Mucosa of stomach (tissue), 1 donor: ENCODE measurements at regions not wholly inside any gene's neighbourhood (a gene's known extent, or its start where the extent isn't known, plus 50 kb on each side); places are given as distances from the start of the nearest gene placed in this dataset.

Experiments
- H3K27me3 ChIP-seq: one replicate; pipeline ENCODE4 v1.7.0; 2013; ENCODE audit warnings: mild to moderate bottlenecking, low read length; ENCODE audit not compliant: control insufficient read depth, insufficient read depth
- H3K36me3 ChIP-seq: one replicate; pipeline ENCODE4 v1.7.0; 2013; ENCODE audit warnings: low read length; ENCODE audit not compliant: control insufficient read depth, insufficient read depth
- H3K4me1 ChIP-seq: one replicate; pipeline ENCODE4 v1.7.0; 2013; ENCODE audit warnings: mild to moderate bottlenecking, low read length; ENCODE audit not compliant: control insufficient read depth, insufficient read depth
- H3K4me3 ChIP-seq: one replicate; pipeline ENCODE4 v1.7.0; 2013; ENCODE audit warnings: low read length
- H3K9ac ChIP-seq: one replicate; pipeline ENCODE4 v1.7.0; 2013; ENCODE audit warnings: mild to moderate bottlenecking, low read length, moderate library complexity
- H3K9me3 ChIP-seq: one replicate; pipeline ENCODE4 v1.7.0; 2013; ENCODE audit warnings: mild to moderate bottlenecking, low read length, moderate library complexity; ENCODE audit not compliant: control insufficient read depth
- donor health status: Pancreatic carcinoma.

DNA sequence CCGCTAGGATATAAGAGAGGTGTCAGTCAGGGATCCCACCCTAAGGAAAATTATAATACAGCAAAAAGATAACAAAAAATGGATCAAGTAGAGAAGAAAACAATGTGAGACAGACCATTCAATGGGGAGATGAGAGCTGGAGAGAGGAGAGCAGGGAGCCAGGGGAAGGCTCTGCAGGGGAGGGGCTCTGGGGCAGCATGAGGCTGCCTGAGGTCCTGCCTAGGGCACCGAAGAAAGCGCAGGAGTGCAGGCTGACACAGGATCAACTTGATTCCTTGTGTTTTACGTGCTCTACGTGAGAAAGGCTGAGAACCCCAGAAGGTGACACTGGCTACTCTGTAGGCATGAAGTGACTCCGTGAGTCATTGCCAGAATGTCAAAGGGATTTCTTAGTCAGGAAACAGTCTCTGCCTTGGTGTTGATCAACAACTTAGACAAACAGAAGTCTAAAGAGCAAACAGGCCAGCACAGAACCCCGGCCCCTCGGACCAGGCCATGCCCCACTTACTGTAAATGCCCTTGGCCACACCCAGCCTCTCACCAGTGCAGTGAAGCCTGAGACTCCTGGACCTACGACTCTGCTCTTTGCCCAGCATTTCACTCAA, 290.1 kb upstream of the PRDM1 start:
- H3K36me3 ChIP-seq = no peaks in the 10 kb centered on the region
- no peak overlapping the region for H3K4me3 ChIP-seq
- no peak overlapping the region for H3K9ac ChIP-seq
- H3K4me1 ChIP-seq = peaks cover 45% of the 10 kb centered on the region
- H3K9me3 ChIP-seq = no peaks in the 10 kb centered on the region
- H3K27me3 ChIP-seq = no peaks in the 10 kb centered on the region

DNA sequence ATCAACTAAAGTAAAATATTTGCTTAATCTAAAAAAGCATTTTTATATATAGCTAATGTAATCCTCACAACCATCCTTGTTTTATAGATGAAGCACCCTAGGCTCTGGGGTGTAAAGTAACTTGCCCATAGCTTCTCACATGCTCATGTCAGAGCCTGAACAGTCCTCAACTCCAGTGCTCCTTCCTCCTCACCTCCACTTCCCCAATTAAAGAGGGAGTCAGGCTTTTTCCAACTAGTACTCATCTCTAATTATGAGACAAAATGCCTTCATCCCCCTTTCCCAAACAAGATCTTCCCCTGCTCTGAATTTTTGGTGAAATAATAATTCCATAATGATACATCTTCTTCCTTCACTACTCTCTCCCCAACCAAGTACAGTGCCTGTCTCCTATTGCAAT, 290.8 kb upstream of the PRDM1 start:
- Histone ChIP-seq H3K36me3 (no peaks in the 10 kb centered on the region), H3K27me3 (no peaks in the 10 kb centered on the region), H3K4me3 (no peak overlapping the region), H3K9ac (no peak overlapping the region), H3K9me3 (no peaks in the 10 kb centered on the region), H3K4me1 (peaks cover 45% of the 10 kb centered on the region)

DNA sequence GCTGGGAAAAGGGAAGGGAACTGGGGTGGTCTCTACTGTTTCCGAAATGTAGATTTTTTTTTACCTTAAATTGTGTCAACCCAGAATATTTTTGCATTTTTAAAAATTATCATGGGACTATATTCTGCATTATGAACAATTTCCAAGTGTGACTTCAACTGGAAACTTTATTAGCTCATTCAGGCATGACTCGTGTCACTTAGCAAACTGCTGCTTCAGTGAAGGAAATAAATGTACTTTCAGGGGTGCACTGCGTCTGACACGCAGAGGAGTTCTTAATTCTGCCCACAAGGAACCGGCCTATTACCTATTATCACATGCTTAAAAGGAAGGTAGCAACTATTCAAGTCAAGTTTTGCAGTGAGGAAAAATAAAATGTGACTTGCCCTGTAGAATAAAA, 291.3 kb upstream of the PRDM1 start:
- Histone ChIP-seq H3K4me1 (peaks cover 45% of the 10 kb centered on the region), H3K9me3 (no peaks in the 10 kb centered on the region), H3K9ac (no peak overlapping the region), H3K36me3 (no peaks in the 10 kb centered on the region), H3K4me3 (no peak overlapping the region), H3K27me3 (no peaks in the 10 kb centered on the region)

DNA sequence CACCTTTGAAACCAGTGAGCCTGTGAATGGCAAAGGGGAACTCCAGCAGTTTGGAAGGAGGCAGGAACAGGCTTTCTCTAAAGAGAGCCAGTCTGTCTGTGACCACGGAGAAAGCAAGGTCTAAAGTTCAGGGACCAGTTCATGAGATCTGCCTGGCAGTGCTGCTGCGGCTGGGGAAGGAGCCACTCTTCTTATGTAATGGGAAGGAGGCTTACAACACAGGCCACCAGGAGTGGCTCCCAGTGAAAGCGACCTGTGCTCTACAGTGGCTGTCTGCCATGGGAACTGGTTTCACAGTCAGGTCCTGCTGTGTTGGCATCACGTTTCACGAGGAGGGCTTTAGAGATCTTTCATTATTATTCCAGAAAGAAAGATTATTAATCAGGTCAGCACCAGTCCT, 291.9 kb upstream of the PRDM1 start:
- Histone ChIP-seq H3K36me3 (no peaks in the 10 kb centered on the region), H3K27me3 (no peaks in the 10 kb centered on the region), H3K9me3 (no peaks in the 10 kb centered on the region), H3K4me3 (no peak overlapping the region), H3K4me1 (peaks cover 45% of the 10 kb centered on the region), H3K9ac (no peak overlapping the region)

DNA sequence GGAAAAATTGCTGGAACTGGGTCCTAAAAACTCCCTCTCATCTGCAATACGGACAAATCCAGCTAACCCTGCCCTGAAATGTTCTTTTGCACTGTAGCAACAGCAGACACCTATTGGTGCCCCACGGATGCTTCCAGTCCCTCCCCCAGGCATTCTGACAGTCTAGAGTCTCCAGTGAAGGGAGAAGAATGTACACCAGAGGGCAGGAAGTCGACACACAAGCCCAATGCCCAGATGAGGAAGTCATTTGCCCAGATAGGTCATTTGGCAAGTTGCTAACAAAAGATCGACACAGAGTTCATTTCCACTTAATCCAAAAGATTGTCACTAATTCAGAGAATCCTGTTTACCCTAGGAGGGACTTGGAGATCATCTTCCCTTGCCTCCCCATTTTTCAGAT, 293.0 kb upstream of the PRDM1 start:
- Histone ChIP-seq H3K36me3 (no peaks in the 10 kb centered on the region), H3K4me1 (peaks cover 45% of the 10 kb centered on the region), H3K4me3 (no peak overlapping the region), H3K9me3 (no peaks in the 10 kb centered on the region), H3K27me3 (no peaks in the 10 kb centered on the region), H3K9ac (no peak overlapping the region)

DNA sequence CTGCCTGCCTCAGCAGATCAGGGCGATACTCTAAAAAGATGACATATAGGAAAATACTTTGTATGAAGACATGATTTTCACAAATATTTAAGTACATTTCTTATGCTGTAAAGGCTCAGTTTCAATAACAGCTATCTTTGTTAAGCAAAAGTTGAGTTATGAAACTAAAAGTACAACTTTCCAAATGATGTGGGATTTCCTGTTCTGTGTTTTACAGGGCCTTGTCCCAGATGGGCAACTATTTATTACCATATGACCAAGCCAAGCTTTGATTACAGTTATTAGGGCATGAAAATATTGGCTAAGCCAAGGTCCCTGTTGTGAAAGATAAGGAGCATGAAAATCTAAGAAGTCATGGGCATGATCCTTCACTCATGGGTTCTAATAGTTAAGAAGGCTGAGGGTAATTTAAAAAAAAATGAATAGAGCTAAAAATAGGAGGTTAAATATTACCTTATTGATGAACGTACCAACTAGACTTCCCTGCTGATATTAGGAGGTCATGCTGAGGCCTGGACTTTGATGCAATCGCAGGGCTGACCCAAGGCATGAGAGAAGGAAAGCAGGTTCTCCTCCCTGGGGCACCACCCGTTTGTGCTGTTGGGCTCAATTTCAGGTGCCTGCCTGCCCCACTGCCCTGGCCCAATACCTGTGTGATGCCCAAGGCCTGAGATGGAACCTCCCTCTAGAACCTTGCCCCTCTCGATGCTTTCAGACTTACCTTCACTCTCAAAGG, 294.4 kb upstream of the PRDM1 start:
- H3K27me3 ChIP-seq = no peaks in the 10 kb centered on the region
- H3K36me3 ChIP-seq = no peaks in the 10 kb centered on the region
- H3K4me3 ChIP-seq = no peak overlapping the region
- peaks cover 35% of the 10 kb centered on the region for H3K4me1 ChIP-seq
- no peak overlapping the region for H3K9ac ChIP-seq
- H3K9me3 ChIP-seq = no peaks in the 10 kb centered on the region

DNA sequence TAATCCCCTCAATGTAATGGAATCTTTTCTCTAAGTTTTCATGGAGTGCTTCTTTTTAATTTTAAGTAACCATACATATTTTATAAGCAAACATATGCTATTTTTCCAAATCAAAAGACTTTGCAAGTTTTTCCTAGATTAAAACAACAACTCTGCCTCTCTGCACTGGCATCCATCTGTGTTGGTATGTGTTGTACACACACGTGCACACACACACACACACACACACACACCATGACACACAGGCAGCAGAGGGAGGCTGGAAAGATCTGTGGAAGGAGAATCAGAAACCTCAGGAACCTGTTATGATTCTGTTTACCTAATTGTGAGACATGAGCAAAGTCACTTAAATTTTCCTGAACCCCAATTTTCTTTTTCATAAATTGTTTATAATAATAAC, 295.0 kb upstream of the PRDM1 start:
- Histone ChIP-seq H3K4me3 (no peak overlapping the region), H3K4me1 (peaks cover 32% of the 10 kb centered on the region), H3K27me3 (no peaks in the 10 kb centered on the region)

DNA sequence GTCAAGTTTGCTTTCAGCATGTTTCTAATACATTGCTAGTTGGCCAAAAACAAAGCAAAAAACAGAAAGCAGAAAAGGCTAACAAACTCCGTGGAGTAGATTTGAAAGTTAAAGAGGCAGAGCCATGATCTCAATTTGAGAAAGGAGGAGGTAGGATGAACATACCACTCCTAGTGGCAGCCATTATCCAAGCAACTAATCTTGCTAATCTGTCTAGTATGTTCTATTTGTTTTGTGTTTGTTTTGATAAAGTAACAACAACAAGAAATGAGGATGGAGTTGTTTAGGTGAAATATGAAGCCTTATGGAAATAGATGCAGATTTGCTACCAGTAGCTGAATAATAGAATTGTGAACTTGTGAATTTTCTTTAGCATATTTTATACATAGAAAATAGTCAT, 295.5 kb upstream of the PRDM1 start:
- Histone ChIP-seq H3K4me1 (peaks cover 26% of the 10 kb centered on the region), H3K27me3 (no peaks in the 10 kb centered on the region), H3K36me3 (no peaks in the 10 kb centered on the region), H3K9ac (no peak overlapping the region), H3K4me3 (no peak overlapping the region), H3K9me3 (no peaks in the 10 kb centered on the region)

More for the DNA sequence above, 295.0 kb upstream of the PRDM1 start:
- no peaks in the 10 kb centered on the region for H3K36me3 ChIP-seq
- H3K9ac ChIP-seq = no peak overlapping the region
- no peaks in the 10 kb centered on the region for H3K9me3 ChIP-seq

DNA sequence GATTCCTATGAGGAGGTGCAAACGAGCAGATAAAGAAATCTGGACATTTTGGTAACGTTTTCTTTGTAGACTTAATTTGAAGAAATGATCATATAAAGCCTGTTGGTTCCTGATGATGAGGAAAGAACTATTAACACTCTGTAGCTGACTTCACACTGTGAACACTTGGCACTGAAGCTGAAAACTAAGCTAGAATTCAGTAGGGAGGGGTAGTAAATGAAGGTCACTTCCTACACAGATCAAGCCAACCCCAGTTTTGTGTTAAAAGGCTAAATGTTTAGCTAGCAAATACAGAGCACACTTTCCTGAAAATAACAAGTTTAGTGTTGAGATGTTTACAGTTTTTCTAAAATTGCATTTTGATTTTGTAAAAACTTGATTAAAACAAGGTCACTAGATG, 296.2 kb upstream of the PRDM1 start:
- Histone ChIP-seq H3K4me1 (peaks cover 22% of the 10 kb centered on the region), H3K9me3 (no peaks in the 10 kb centered on the region), H3K4me3 (no peak overlapping the region), H3K36me3 (no peaks in the 10 kb centered on the region), H3K9ac (no peak overlapping the region), H3K27me3 (no peaks in the 10 kb centered on the region)

DNA sequence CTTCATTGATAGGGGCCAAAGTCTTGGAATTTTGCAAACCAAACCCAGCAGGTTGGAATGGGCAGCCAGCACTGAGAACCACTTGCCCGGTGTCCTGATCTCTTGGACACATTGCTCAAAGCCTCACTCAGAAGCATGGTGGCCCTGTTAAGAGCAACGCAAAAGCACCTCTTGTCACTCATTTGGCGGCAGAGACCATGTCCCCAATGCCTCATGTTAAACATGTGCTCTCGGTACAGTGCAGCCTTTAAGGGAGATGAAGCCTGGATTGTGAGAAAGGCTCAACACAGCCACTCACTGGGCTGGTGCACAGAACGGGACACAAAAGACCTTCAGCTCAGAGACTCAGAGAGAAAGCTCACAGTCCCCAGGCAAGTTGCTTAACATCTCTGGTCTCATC, 298.4 kb upstream of the PRDM1 start:
- Histone ChIP-seq H3K9ac (no peak overlapping the region), H3K27me3 (no peaks in the 10 kb centered on the region), H3K4me3 (no peak overlapping the region), H3K36me3 (no peaks in the 10 kb centered on the region), H3K4me1 (no peaks in the 10 kb centered on the region), H3K9me3 (no peaks in the 10 kb centered on the region)

DNA sequence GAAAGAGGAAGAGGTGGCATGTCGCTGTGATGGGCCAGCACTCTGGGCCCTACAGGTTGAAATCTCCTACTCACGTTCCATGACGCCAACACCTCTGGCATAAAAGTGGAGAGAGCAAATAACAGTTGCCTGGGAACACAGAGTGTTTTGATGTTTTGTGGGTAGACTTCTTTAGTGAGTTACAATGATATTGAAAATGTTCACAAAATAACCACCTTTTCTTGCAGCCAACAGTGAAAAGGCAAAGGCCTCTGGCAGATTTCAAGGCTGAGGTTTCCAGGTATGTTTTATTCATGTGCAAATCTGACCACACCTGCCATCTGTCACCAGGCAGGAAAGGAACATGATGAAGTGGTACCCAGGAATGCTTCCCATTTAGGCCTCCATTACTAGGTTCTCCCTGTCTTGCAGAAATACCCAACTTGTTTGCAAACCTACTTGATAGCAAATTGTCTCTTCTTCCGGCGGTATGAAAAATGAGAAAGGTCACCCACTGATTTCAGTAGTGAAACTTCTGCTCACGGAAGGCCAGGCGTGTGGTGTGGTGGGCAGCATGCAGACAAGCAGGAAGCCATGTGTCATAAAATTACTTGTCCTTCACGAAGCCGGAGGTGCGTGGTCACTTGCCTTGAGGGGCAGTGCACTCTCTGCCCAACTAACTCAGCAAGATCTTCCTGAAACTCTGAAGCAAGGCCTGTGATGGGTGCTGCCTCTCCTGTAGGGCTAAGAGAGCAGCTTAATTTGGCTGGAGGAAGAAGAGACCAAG, 299.1 kb upstream of the PRDM1 start:
- H3K4me1 ChIP-seq = peaks cover under 1% of the 10 kb centered on the region
- no peaks in the 10 kb centered on the region for H3K27me3 ChIP-seq
- no peaks in the 10 kb centered on the region for H3K36me3 ChIP-seq
- no peaks in the 10 kb centered on the region for H3K9me3 ChIP-seq
- H3K9ac ChIP-seq = no peak overlapping the region
- no peak overlapping the region for H3K4me3 ChIP-seq

DNA sequence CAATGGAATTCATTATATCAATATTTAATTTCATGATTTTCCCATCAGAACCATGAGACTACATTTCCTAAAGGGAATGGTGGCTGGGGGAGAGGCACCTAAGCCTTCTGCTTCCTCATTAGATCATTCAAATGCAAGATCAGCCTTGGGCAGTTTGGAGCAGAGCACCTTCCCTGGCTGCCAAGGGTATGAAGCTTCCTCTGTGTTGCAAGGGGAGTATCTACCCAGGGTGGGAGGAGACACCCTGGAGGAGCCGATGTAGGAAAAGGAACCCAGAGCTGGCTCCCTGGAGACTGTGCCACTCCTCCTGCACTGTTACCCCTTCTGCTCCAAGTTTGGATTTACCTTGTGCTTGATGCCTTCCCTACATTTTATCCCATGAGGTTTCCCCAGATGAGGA, 299.7 kb upstream of the PRDM1 start:
- Histone ChIP-seq H3K36me3 (no peaks in the 10 kb centered on the region), H3K4me3 (no peak overlapping the region), H3K9ac (no peak overlapping the region), H3K27me3 (no peaks in the 10 kb centered on the region), H3K9me3 (no peaks in the 10 kb centered on the region), H3K4me1 (peaks cover 7% of the 10 kb centered on the region)
